ENCODE measurements at regions not wholly inside any gene's neighbourhood (a gene's known extent, or its start where the extent isn't known, plus 50 kb on each side); places are given as distances from the start of the nearest gene placed in this dataset.
"Not testable (repeated sequence)": the region's sequence is repeated elsewhere in the genome, so short reads cannot be mapped to it uniquely, and the experiment has no call there.

DNA sequence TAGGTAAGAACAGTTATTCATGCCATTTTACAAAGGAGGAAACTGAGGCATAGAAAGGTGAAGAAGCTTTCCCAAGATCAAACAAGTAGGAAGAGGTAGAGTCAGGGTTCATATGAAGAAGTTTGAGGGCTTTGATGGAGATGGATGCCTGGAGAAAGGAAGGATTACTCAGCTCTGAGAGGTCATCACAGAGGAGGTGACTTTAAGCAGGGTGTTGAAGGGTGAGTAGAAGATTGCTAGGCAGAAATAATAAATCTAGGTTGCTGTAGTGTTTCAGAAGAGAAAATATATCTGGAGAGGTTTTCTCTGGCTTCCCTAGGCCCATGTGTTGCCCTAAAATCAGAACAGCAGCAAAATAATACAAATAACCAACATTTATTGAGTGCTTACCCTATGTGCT, 196.3 kb downstream of the PALM2AKAP2 start:
- no peak for DNase-seq (ENCODE audit: low read depth in 2 of 2)

DNA sequence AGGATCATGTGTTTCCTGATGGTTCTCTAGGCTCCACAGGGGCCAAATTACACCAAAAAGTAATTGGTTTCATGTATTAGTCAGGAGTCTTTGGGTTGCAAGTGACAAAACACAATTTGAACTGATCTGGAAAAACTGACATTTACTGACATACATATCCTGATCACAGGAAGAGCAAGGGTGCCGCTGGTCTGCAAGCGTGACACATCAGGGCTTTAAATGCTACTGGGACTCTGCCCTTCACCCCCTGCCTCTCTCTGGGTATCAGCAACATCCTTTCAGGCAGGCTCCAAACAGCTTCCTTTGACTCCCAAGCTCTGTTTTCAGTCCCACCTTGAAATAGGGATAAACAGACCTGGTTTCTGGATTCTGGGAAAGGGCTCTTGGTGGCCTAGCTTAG, 197.5 kb downstream of the PALM2AKAP2 start:
- DNase-seq (ENCODE audit: low read depth in 2 of 2): no peak

DNA sequence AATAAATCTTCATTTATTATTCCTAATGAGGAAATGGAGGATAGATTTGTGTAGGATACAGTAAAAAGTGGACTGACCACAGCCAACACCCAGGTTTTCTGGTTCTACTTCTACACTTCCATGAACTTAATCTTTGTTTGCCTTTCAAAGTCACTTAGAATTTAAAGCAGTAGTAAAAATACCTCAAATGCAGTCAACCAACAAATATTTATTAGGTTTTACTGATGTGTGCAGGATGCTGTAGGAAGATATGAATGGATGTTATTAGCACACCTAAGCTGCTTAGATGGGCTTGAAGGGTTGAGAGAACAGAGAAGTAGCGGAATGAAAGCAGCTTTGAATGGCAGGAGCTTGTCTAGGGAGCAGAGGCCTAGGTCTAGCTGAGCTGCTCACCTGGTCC, 201.1 kb downstream of the PALM2AKAP2 start:
- DNase-seq (ENCODE audit: low read depth in 2 of 2): no peak

DNA sequence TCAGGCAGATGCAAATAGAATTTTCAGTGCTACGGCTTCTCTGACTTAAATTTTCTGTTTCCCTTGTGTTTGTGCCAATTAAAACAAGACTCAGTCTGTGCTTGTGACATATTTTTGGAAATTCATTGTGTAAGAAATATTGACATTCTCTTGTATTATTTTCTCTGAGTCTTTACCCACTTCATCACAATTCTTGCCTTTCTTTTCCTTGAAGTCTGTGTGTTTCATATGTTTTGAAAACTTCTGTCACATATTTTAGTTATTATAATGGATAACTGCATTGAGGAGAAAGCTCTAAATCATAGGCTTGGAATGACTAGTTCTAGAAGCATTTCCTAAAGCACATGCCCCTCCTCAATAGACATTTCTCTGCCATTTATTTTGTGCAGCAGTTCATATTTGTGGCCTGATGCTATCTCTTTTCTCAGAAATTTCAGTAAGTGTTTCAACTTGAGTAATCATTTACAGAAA, 206.6 kb downstream of the PALM2AKAP2 start:
- no peak for DNase-seq (ENCODE audit: low read depth in 2 of 2)

DNA sequence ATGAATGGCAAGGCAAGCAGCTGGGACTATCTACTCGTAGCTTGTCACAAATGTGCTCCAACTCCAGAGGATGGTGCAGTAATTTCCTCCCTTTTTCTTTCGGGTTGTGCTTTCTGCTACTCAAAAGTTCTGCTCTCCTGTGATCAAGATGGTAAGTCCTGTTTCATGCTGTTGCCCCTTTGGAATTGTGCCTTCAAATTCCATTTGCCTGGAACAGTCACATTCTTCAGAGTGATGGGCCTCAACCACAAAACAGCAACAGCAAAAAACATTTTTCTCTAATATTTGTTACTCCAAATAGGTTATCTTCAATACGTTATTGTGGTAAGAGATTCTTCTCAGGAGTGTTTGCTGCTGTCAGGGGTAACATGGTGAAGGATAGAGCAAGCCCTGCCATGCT, 209.3 kb downstream of the PALM2AKAP2 start:
- no peak for DNase-seq (ENCODE audit: low read depth in 2 of 2)

DNA sequence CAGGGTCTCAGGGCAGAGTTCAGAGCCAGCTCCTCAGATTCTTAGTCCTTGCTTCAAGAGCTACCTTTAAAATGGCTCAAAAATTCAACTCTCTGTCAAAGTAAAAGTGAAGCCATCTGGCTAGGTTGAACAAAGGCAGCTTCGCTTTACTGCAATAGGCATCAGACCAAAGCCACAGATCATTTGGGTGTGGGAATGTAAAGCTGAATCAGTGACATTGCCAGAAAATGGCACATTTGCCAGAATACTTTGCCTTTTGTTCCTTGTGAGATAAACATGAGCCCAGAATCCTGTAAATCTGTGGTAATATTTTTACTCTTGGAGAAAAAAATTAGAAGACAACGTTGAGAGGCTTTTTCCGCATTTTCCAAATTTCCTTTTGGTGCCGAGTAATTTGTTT, 210.5 kb downstream of the PALM2AKAP2 start:
- no peak for DNase-seq (ENCODE audit: low read depth in 2 of 2)

DNA sequence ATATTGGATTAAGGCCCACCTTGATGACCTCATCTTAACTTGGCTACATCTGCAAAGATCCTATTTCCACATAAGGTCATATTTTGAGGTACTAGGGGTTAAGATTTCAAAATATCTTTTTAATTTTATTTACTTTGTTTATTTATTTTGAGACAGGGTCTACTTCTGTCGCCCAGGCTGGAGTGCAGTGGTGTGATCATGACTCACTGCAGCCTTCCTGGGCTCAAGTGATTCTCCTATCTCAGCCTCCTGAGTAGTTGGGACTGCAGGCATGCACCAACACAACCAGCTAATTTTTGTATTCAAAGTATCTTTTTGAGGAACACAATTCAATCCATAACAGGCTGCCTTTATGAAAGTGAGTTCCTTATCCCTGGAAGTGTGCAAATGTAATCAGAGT, 212.3 kb downstream of the PALM2AKAP2 start:
- DNase-seq (ENCODE audit: low read depth in 2 of 2): no peak

DNA sequence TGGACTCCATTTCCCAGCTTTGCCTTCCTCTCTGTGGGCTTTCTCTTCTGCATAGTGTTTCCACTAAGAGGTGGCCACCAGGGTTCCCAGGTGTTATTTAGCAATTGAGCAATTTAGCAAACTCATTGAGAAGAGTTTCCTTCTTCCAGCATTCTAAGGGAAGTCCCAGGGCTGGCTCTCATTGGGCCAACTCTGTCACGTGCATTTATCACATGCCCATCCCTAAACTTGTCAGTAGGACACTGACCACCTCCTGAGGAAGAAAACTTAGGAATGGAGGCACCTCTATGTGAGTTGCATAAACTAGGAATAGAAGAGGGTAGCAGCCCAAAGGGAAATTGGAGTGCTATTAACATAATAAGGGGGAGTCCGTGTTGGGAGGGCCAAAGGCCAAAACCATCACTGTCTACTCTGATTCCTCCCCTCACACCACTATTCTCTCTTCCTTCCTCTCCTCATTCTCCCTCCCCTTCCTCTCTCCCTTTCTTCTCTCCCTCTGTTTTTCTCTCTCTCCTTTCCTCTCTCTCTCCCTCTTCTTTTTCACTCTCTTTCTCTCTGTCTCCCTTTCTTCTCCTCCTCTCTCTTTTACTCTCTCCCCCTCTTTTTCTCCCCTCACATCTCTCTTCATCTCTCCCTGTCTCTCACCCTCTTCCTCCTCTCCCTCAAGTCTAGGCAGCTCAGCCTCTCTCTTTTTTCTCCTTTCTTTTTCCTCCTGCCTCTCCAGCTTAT, 213.4 kb downstream of the PALM2AKAP2 start:
- DNase-seq (ENCODE audit: low read depth in 2 of 2): no peak

DNA sequence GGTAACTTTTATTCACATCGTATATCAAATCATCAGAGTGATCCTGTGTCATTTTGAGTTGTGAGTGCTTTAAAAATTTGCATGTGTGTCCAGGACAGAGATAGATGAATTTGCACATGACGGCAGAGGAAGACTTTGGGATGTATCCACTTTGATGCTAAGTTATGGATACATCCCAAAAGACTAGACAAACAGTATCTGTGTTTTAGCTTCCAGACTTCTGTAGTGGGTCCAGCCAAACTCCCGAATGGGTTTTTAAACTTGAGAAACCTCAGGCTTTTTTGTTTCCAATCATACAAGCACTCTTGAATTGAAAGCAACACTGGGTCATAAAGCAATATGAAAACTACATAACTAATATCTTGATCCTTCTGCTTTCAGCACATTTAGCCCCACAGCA, 213.8 kb downstream of the C9orf152 start:
- no peak for DNase-seq (ENCODE audit: low read depth in 2 of 2)

DNA sequence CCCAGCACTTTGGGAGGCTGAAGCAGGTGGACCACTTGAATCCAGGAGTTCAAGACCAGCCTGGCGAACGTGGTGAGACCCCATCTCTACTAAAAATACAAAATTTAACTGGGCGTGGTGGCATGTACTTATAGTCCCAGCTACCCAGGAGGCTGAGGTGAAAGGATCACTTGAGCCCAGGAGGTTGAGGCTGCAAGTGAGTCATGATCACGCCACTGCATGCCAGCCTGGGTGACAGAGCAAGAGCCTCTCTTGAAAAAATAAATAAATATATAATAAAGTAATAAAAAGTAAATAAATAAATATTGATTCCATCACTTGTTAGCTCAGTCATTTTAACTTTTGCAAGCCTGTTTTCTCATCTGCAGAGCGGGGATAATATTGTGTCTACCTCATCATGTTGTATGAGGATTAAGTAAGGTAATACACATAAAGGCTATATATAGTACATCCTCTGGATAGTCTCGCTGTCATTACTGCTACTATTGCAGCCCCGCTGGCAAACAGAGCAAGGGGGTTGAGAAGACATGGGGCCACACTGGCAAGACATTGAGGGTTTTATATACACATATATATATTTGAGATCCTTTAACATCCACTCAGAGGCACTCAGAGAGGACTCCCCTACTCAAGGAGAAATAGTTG, 210.9 kb downstream of the C9orf152 start:
- no peak for DNase-seq (ENCODE audit: low read depth in 2 of 2)

DNA sequence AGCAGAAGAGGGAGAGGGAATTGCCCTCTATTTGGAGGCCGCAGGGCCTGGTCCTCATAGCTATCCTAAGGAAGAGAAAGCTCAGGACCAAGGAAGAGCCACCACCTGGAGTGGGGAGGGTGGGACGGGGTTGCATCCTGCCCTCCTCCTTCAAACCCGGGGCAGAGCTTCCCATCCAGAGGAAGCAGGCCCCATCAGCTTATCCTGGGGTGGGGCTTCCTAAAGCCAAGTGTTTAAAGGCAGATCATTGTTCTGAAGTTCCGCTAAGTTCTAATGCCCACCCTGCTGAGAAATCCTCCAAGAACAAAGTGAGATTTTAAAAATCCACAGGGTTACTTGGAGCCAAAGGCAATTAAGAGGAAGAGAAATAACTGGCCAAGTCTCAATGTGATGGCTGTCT, 210.3 kb downstream of the C9orf152 start:
- no peak for DNase-seq (ENCODE audit: low read depth in 2 of 2)

DNA sequence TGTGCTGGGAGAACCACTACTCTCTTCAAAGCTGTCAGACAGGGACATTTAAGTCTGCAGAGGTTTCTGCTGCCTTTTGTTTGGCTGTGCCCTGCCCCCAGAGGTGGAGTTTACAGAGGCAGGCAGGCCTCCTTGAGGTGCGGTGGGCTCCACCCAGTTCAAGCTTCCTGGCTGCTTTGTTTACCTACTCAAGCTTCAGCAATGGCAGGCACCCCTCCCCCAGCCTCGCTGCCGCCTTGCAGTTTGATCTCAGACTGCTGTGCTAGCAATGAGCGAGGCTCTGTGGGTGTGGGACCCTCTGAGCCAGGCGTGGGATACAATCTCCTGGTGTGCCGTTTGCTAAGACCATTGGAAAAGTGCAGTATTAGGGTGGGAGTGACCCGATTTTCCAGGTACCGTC, 202.4 kb downstream of the C9orf152 start:
- not testable (repeated sequence) for DNase-seq (ENCODE audit: low read depth in 2 of 2)

DNA sequence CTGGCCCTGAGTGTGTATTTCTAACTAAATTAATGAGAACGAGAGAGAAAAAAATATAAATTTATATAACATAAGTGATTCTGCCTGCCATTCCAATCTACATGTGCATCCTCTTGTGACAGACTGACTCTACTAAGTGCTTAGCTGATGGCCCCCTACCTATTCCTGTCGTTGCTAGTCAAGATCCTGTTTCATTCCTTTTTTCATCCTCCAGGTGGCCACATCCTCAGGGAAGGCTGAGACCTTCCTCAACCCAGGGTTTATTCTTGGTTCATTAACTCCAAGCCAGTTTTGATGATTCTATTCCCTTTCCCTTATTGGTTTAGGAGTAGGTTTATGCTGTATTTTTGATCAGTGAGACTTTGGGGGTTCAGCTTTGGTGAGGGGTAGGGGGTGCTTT, 201.3 kb downstream of the C9orf152 start:
- no peak for DNase-seq (ENCODE audit: low read depth in 2 of 2)

DNA sequence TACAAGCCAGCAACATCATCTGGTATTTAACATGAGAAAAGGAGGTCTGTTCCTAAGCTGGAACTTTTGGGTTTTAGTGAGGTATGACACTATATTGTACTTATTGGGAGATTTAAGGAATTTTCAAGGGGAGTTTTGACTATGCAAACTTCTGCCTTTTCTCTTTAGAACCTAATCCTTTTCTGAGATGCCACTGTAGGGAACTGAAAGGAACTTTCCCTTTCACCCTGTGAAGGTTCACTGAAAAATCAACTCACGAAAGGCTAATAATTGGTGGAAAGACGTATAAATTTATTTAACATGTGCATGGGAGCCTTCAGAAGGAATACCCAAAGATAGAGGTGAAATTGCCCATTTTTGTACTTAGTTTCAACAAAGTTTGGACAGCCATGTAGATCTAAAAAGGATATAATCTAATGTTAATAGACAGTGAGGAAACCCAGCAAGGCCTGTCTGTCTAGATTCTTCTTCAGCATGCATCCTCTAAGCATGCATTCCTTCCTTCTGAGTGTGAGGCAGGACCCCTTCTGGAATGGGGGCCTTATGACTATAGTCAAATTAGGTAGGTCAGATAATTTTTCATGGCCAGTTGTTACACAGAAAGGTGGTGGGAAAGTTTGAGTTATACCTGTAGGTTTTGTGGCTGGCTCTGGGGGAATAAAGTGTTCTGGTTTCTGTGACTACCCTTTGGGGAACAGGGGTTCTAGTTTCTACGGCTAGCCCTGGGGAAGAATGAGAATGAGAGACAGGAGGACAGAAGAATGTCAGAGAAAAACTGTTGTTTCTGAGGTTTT, 200.3 kb downstream of the C9orf152 start:
- DNase-seq (ENCODE audit: low read depth in 2 of 2): no peak

DNA sequence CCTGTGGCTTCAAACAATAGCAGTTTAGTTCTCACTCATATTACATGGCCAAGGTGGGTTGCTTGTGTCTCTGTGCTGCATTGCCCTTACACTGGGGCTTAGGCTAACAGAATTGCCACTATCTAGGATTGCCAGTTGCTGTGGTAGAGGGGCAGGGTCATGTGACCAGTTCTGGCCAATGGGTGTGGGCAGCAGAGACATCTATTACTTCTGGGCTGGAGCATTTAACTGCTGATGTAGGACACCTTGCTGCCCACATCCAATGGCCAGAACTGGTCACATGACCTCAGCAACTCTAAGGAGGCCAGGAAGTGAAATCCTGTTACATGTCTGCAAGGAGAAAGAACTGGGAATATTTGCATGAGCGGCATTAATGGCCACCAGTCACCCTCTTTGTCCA, 199.3 kb downstream of the C9orf152 start:
- no peak for DNase-seq (ENCODE audit: low read depth in 2 of 2)

DNA sequence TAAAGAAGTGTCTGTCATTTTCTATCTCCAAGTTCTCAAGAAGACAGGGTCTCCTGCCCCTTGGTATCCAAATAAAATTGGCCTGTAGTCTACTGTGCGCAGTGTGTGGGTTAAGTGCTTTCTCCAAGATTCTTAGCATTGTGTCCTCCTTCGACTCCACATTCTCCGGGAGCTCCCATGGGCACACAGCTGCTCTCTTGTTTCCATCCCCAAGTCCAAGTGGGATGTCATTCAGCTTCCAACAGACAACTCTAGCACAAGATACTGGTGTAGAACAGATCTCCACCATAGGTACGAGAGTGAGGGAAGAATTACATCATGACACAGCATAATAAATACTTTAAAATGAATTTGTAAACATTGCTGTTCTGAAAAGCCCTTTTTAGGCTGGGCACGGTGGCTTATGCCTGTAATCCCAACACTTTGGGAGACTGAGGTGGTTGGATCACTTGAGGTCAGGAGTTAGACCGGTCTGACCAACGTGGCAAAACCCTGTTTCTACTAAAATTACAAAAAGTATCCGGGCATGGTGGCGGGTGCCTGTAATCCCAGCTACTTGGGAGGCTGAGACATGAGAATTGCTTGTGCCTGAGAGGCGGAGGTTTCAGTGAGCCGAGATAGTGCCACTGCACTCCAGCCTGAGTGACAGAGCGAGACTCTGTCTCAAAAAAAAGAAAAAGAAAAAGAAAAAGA, 196.2 kb downstream of the C9orf152 start:
- DNase-seq (ENCODE audit: low read depth in 2 of 2): no peak

DNA sequence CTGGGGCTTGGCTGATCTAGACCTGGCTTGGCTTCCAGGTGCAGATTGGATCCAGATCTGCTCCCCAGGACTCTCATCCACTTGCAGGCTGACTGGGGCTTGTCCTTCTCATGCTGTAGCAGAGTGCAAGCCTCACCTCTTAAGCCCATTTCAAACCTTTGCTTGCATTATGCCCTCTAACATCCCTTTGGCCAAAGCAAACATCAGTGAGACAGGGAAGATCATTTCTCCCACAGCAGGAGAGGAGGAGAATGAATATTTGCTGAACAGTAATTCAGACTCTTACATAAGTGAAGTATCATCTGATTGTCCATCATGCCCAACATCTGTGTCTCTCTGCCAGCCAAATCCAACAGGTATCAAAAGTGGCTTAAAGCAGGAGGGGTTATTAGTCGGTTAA, 194.9 kb downstream of the C9orf152 start:
- no peak for DNase-seq (ENCODE audit: low read depth in 2 of 2)

DNA sequence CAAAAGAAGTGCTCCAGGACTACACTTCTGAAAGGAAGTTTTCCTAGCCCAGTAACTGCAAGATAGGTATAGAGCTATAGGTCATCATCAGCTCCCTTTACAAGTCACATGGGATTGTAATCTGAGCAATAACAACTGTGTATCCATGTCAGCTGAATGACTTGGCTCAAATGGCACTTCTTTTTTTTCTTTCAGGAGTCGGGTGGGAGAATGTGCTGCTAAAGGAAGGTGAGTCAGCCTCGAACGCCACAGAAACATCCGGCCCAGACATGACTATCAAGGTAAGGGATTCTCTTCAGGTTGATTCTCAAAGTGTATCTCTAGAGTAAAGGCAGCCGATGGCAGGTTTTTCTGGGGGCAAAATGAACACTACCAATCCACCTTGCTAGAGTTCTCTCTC, 192.2 kb downstream of the C9orf152 start:
- DNase-seq (ENCODE audit: low read depth in 2 of 2): no peak

DNA sequence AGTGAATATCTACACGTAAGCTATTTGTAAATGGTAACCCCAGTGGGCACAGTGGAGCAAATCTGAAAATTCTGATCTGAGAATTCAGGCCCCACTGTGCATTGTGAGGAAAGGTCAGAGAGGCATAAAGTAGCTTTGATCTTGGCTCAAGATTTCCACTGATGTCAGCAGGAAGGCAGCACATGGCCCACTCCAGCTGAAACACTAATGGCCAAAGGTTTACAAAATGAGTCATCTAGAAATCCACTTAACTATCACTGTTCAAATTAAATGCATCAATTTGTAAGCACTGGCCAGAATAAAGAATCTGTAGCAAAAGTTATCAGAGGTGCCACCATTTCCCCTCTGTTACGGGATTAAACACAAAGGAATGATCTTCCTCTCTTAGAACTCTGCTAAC, 191.6 kb downstream of the C9orf152 start:
- no peak for DNase-seq (ENCODE audit: low read depth in 2 of 2)

DNA sequence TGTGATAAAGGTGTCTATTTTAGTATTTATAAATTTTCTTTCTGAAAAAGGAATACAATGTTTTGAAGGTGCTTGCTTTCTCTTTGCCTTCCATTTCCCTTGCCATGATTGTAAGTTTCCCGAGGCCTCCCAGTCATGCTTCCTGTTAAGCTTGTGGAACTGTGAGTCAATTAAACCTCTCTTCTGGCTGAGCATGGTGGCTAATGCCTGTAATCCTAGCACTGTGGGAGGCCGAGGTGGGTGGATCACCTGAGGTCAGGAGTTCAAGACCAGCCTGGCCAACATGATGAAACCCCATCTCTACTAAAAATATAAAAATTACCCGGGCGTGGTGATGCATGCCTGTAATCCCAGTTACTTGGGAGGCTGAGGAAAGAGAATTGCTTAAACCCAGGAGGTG, 187.7 kb downstream of the C9orf152 start:
- DNase-seq (ENCODE audit: low read depth in 2 of 2): not testable (repeated sequence)

DNA sequence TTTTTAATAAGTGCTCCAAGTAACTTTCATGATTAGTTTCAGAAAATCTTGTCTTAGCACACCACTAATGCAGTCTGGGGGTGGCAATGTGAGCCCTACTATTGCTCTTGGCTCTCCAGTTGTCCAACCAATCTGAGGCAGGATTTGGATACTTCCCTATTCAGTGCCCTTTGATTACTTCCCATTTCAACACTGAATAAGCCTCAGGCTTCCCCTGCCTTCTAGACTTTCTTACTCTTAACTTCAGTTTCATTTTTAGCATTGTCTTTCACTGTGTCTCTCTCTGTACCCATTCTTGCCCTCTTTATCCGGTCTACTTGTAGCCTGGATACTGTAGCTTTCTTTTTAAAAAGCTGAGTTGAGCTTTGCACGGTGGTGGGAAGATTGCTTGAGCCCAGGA, 186.1 kb downstream of the C9orf152 start:
- DNase-seq (ENCODE audit: low read depth in 2 of 2): no peak

DNA sequence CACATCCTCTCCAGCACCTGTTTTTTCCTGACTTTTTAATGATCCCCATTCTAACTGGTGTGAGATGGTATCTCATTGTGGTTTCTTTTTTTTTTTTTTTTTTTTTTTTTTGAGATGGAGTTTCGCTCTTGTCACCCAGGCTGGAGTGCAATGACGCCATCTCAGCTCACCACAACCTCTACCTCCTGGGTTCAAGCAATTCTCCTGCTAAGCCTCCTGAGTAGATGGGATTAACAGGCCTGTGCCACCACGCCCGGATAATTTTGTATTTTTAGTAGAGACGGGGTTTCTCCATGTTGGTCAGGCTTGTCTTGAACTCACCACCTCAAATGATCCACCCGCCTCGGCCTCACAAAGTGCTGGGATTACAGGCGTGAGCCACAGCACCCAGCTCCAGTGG, 184.7 kb downstream of the C9orf152 start:
- DNase-seq (ENCODE audit: low read depth in 2 of 2): not testable (repeated sequence)

All from stimulated activated CD8-positive, alpha-beta memory T cell treated with anti-CD3 and anti-CD28 coated beads, Interleukin-7, amount 100 ng/mL, for 4 hours (primary cell).